Transverse colon (tissue), 4 donors: ENCODE measurements at regions not wholly inside any gene's neighbourhood (a gene's known extent, or its start where the extent isn't known, plus 50 kb on each side); places are given as distances from the start of the nearest gene placed in this dataset.

Experiments used
- CTCF ChIP-seq, 5 experiments: fragments of 200-600 bp in 3 of 5; fragments of 450-650 bp in 2 of 5; sonication (generic) in 3 of 5; IDR thresholded peaks; 1 replicate in 2 of 5; 2 replicates in 3 of 5; pipeline ENCODE4 v1.5.1; 2016 to 2017; ENCODE audit warnings: antibody characterized with exemption in 5 of 5, inconsistent platforms in 3 of 5, mild to moderate bottlenecking in 2 of 5, moderate library complexity in 1 of 5
- POLR2AphosphoS5 ChIP-seq, 3 donors: sonication (generic); formaldehyde crosslinking; IDR thresholded peaks; one replicate each; pipeline ENCODE4 v1.6.1; 2016; ENCODE audit warnings: antibody characterized with exemption in 3 of 3

GRCh38 chr1:30616759-30617158 lies 106.6 kb downstream of the MATN1 start:
- TF ChIP-seq CTCF (IDR thresholded peaks at IDR 0.05) (no peak), POLR2AphosphoS5 (IDR thresholded peaks at IDR 0.05) (no peak)
